ENCODE measurements at regions not wholly inside any gene's neighbourhood (a gene's known extent, or its start where the extent isn't known, plus 50 kb on each side); places are given as distances from the start of the nearest gene placed in this dataset.
"Not testable (repeated sequence)": the region's sequence is repeated elsewhere in the genome, so short reads cannot be mapped to it uniquely, and the experiment has no call there.

DNA sequence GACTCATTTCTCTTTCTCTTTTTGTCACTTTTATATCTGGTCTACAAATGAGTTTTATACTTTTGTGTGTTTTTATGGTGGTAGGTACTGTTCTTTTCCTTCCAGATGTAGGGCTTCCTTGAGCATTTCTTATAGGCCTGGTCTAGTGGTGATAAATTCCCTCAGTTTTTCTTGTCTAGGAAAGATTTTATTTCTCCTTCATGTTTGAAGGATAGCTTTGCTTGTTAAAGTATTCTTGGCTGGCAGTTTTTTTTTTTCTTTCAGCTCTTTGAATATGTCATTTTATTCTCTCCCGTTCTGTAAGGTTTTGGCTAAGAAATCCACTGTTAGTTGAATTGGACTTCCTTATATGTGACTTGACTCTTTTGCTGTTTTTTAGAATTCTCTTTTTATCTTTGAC lies 292.7 kb downstream of the RPS24 start:
- no peak for DNase-seq

DNA sequence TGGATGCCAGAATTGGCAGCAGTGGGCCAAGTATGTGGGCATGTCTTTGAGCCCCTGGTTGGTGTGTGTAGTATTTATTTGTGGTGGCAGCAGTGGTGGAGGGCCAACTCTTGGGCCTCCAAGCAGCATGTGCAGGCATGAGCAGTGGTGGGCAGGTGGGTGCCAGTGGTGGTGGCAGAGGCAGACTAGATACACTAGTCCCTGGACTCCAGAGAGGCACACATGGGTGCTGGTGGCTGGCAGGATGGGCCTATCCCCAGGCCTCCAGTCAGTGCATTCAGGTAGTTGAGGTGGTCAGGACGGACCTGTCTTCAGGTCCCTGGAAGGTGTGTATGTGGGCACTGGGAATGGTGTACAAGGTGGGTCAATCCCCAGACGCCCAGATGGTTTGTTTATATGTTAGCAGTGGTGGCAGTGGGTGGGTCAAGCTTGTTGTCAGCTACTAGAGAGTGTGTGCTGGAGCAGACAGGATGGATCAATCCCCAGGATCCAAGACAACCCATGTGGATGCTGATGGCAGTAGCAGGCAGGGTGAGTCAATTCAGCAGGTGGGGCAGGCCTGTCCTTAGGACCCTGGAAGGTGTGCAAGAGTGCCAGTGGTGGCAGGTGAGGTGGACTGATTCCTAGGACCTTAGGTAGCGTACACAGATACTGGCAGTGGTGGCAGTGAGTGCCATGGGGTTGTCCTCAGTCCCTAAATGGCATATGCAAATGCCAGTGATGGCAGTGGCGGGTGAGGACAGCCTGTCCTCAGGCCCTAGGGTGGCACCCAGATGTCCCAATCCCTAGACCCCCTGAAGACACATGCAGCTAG lies 294.3 kb downstream of the RPS24 start:
- DNase-seq, result no peak

DNA sequence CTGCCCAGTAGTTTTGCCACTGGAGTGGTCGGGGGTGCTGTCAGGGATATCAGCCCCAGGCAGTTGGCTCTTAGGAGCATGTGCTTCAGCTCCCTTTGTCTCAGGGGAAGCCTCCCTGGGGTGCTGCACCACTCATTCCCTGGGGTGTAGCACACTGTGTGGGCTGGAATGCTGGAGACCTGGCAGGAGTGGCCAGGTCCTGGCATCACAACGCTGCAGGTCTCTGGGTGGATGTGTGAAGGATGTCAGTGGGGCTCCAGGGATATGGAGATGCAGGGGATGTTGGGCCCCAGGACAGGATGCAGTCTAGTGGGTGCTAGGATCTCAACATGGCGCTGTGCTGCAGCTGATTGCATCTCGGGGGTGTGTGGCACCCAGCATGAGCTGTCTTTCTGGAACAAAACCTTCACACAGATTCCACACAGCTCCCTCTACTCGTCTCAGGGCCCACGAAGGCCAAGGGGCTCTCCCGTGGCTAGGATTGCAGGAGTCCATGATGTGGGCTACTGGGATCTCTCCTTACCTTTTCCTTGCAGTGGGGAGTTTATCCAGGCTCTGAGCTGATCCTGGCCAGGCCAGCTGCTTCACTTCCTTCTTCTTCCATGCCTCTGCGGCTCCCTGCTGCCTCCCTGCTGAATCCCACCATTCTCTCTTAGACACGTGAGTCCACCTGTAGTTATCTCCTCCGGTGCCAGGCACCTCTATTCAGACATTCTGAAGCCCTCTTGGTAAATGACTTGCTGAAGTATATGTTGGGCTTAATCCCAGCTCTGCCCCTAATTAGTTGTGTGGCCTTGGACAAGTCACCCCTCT lies 295.1 kb downstream of the RPS24 start:
- no peak for DNase-seq

DNA sequence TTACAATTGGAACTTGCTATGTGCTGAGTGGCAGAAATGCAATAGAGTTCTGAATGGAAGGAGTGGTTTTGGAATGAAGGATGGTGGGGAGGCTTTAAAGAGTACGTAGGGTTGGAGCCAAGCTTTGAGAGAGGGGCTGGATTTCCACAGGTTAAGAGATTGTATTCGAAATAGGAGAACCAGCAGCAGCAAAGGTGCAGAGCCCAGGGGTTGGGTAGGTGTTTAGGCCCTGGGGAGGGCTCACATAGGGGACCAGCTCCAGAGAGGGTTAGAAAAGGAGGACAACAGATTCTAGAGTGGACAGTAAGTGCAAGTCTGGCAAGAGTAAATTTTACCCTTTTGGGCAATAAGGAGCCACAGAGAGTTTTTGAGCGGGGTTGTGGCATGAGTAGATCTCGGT lies 297.2 kb downstream of the RPS24 start:
- no peak for DNase-seq

DNA sequence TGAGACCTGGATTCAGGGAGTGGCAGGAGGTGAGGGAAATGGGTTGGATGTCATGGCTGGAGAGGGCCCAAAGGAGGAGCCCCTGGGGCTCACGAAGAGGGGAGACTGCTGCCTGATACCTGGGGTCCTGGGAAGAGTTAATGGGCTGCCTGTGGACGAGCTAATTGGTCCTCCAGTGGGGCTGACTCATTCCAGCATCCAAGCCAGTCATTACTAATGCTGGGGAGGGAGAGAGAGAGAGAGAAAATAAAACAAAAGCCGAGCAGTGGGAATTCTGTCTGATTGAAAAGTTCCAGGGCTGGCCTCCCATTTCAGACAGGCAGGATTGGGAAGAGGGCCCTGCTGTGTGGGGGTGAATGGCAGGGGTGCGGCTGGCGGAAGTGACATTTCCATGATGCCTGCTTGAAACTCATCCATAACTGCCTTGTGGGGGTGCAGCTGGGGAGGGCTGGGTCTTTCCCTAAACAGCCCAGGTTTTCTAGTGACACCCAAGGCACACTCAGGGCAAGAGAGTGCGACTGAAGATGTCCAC lies 297.8 kb downstream of the RPS24 start:
- DNase-seq, result no peak

DNA sequence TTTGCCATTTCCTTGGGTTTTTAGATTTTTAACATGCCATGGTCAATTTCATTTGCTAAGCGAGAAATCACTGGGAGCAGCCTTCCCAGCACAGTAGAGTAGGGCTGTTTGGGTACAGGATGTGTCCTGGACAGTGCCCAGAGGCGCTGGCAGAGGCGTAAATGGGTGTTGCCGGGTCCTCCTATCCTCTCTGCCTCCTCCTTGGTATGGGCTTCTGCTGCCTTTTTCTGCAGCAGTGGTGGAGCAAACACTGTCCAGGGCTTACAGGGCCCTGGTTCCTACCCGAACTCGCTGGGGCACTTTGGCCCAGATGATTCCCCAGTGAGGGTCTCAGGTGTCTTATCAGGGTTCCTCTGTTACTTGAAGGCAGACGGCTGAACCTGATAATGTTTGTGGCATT lies 298.3 kb downstream of the RPS24 start:
- no peak for DNase-seq

DNA sequence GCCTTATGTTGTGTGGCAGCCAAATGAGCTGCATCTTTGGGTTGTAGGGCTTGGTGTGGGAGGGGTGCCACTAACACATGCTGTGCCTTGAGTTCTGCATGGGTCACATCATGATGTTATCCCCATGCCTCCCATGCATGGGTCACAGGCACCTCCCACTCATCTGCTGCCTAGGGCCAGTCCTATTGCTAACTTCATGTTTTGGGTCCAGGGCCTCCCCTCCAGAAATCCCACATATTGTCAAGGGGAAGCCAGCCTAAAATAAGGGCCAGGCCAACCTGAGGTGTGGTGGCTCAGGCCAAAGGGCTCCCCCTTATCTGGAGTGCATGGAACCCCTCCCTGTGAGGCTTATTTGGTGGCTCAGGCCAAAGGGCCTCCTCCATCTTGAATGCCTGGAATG lies 299.0 kb downstream of the RPS24 start:
- no peak for DNase-seq

DNA sequence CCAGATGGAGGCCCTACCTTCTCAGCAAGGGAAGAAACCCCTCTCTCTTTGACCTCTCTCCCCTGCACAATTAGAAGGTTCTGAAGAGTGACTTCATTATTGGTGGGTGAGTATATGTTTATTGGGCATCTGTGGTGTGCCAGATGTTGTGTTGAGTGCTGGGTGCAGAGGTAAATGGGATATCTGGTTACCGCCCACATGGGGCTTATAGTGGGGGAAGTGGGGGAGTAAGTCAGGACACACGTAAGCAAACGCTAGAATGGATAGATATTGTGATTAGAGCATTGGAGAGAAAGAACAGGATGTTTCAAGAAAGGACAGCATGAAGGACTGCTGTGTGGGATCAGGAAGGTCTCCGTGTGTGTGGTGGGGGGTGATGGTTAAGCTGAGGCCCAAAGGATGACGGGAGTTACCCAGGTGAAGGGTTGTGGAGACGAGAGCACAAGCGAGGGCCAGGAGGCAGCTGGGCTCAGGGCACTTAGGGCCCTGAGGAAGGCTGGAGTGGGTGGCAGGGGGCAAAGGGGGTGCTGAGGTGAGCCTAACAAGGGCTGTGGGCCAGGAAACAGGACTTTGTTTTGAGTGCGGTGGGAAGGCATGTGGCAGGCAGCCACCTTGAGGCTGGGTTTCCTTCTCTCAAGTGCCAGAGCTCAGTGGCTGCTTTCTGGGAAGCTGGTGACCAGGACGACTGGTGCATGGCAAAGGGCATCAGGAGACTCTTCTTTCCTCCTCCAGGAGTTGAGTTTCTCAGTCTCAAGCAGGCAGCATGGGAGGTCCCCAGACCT lies 299.9 kb downstream of the RPS24 start:
- no peak for DNase-seq

DNA sequence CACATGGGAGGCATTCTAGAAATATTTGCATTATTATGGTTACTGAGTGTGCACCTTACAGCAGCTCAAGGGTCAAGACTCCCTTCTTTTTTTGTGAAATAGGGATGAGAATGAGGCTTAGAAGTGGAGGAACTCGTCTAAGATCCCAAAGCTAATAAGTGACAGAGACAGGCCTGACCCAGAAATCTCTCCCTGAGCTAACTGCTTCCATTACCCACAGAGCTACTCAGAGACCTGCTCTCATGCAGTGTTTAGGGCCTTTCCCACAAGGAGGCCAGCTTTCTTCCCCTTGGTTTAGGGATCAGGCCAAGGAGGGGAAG lies 301.7 kb downstream of the RPS24 start:
- no peak for DNase-seq

DNA sequence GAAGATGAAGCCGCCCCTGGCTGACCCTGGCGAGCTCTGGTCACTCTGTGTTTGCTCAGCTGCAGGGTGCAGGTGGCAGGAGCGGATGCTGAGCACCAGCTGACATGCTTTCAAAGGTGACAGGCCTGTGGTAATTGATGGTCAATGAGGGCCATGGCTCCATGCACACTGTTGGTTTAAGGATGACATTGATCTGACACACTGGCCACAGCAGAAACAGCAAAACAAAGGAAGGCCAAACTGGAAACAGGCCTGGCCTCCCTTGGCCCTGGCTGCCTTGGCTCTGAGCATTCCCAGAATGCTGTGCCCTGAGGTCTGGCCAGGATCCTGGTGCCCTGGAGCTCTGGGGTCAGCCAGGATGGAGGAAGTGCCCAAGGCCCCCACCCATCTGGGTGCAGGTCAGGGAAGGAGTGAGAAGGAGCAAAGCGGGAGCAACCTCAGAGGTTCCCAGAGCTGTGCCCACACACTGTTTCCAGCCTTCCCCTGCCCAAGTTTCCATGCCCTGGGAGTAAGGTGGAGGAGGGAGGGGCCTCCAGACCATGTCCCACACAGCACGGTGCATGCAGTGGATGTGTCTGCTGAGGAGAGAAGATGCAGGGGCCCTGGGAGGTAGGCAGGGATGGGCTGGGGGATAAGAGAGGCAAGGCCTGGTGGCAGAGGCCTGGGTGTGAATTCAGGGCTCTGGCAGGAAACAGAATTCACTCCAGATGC lies 302.2 kb downstream of the RPS24 start:
- DNase-seq, result no peak

DNA sequence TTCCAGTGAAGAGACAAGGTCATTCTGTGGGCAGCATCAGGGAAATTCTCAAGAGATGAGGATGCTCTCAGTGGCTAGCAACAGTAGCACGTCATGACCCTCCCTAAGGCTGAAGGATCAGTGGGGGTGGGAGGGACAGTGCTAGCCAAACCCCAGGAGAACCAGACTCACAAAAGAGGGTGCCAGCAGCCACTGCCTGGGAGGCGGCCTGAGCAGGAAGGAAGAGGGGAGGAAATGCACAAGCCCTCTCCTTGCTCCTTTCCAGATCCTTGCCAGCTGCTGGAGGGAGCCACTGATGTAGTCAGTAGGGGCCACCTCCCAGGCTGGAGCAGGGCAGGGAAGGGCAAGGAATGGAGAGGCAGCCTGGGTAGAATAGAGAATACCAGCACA lies 302.7 kb downstream of the RPS24 start:
- DNase-seq, result no peak

DNA sequence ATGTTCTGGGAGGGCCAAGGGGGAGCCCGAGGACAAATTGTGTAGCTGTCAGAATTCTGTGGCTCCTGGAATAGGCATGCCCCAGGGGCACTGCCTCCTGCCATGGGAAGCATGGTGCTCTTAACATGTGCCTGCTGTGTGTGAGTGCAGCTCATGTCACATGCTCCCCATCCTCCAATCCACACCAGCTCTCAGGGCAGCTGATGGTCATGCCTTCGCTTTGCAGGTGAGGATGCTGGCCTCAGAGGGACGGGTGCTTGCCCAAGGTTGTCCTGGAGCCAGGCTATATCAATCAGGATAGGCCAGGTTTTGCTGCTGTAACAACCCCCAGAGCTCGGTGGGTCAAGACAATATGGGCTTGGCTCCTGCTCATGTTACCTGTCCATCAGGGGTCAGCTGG lies 303.4 kb downstream of the RPS24 start:
- no peak for DNase-seq

DNA sequence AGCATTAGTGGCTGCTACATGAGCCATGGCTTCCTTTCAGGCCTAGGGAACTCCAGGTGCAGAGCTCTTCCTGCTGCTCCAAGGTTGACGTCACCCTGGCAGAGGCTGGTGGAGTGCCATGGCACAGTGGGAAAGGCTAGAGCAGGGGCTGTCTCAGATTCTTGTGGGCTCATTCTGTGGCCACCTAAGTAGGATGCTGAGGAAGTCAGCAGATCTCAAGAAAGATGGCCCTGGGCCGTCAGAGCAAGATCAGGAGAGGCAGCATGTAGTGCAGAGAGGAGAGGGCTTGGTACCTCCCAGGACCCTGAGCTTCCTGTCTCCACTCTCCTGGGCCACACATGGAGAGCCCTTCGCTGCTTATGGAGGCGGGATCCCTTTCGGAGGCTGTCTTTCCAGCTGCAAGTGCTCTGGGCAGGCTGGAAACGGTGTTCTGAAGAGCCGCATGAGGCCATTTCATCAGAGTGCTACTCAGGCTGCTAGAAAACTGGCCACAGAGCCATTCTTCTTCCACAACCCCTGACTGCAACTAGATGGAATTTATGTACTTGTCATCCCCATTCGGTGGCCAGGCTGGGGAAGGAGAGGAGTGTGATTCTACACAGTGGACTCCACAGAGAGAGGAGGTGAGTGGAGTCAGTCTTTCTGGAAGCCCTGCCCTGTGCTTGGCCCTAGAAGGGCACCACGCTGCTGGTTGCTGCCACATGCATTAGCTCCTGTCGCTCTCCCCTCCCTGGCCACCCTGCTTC lies 304.2 kb downstream of the RPS24 start:
- DNase-seq, result no peak

DNA sequence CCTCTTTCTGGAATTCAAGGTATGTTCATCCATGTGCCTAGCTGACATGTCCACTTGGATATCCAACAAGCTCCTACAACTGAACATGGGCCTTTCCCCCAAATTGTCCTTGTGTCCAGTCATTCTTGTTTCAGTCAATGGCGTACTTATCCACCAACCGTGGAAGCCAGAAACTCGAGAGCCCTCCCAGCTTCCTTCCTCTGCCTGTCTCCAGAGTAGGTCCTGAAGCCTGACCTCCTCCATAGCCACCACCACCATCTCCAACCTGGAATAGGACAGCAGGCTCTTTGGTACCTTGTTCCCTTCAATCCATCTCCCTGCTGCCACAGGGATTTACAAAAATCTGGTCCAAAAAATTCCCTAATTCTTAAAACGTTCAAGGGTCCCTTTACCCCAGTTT lies 305.1 kb downstream of the RPS24 start:
- no peak for DNase-seq

DNA sequence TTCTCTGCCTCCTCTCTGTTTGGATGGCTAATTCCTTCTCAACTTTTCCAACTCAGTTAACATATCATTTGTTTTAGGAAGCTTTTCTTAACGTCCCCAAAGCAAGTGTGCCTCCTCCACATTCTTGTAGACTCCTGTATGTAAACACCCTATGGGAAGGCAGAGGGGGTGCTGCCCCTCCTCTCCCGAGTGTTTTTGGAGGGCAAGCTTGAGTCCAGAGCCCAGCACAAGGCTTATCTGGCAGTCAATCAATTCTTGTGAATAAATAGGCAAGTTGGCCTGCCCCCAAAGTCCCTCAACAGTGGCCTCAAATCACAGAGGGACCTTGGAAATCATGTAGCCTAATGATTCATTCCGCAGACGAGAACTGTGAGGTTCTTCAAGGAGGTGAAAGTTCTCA lies 305.6 kb downstream of the RPS24 start:
- no peak for DNase-seq

DNA sequence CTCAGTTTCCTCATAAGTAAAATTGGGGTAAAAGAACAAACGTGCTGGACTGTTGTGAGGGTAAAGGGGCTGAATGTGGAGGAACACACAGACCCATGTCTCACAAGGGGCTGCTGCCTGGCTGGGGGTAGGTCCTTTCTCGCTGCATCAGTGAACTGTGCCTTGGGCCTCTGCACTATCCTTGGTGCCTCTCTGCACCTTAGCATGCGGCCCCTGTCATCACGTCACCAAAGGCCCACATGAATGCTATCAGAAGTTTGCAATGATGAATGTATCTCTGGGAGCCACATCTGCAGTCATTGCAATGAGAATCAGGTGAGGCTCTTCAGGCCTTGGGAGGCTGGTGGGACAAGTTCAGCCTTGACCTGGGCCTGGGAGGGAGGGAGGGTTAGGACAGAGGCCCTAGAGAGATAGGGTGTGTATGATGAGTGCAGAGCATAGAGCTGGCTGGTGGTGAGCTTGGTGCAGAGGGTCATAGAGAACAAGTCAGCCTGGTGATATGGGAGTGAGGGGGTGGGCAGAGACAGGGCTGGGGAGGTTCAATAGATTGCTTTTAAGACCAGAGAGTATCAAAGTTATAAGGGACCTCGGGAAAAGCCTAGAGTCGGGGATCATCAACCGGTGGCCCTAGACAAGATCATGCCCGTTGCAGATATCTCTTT lies 308.4 kb downstream of the RPS24 start:
- no peak for DNase-seq

DNA sequence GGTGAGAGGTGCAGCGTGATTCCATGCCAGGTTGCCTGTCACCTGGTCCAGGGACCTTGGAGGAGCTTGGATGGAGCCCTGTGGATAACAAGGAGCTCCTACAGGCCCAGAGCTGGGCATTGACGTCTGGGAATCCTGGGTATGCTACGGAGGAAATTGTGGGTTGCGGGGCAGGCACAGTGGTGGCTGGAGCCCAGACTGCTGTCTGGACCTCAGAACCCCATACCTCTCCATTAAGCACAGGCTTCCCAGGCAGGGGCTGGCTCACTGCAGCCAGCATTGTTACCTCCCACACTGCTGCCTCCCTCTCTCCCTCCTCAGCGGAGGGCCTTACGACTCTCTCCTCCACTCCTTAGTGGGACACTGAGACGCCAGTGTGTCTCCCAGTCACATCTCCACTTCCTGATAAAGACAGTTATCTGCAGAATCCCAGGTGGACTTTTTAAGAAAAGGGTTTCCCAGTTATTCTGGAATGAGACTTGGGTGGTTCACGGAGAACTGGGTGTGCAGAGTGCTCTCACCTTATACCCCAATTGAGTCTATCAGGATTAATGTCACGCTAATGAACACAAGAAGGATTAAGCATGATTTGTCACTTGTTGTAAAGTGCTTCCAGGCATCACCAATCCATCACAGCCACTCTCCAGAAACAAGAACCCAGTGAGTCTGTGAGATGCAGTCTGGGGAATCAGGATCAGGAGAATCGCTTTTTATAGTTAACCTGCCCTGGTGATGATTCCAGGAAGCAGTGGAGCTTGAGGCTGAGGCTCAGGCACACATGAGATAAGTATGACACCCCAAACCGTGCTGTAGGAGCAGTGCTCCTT lies 309.4 kb downstream of the RPS24 start:
- DNase-seq, result no peak

DNA sequence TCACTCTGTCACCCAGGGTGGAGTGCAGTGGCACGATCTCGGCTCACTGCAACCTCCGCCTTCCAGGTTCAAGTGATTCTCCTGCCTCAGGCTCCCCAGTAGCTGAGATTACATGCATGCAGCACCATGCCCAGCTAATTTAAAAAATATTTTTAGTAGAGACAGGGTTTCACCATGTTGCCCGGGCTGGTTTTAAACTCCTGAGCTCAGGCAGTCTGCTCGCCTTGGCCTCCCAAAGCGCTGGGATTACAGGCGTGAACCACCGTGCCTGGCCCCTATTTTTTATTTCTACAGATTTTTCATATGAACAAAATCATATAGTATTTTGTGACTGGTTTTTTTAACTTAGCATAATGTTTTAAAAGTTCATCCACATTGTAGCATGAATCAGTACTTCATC lies 310.6 kb downstream of the RPS24 start:
- not testable (repeated sequence) for DNase-seq

DNA sequence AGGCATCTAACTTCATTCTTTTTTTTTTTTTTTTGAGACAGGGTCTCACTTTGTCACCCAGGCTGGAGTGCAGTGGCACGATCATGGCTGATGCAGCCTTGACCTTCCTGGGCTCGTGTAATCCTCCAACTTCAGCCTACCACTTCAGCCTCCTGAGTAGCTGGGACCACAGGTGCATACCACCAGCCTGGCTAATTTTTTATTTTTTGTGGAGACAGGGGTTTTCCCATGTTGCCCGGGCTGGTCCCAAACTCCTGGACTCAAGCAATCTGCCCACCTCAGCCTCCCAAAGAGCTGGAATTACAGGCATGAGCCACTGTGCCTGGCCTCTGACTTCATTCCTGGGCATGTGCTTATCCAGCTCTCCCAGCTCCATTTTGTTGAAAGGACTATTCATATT lies 311.9 kb downstream of the RPS24 start:
- not testable (repeated sequence) for DNase-seq

DNA sequence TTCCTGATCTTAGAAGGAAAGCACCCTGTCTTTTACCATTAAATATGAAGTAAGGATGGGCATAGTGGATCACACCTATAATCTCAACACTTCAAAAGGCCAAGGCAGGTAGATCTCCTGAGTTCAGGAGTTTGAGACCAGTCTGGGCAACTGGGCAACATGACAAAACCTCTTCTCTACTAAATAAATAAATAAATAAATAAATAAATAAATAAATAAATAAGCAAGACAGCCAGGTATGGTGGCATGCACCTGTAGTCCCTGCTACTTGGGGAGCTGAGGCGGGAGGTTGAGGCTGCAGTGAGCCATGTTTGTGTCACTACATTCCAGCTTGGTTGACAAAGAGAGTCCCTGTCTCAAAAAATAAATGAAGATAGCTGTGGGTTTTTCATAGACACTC lies 313.1 kb downstream of the RPS24 start:
- DNase-seq, result no peak
